H1 (cell line): ENCODE measurements at regions not wholly inside any gene's neighbourhood (a gene's known extent, or its start where the extent isn't known, plus 50 kb on each side); places are given as distances from the start of the nearest gene placed in this dataset.

Source experiments
- CTCF ChIA-PET: fragments of 300-600 bp; sonication (Branson Sonifier 250); formaldehyde crosslinking; loops from one replicate; lab custom pipeline; 2021; ENCODE audit not compliant: partially characterized antibody; lab: Charles Lee
- POLR2A ChIA-PET: fragments of 300-600 bp; sonication (Branson Sonifier 250); formaldehyde crosslinking; loops from one replicate; lab custom pipeline; 2021; ENCODE audit warnings: inconsistent platforms; ENCODE audit not compliant: partially characterized antibody; lab: Charles Lee
- DNase-seq, 2 experiments: peaks; one replicate each; pipeline versions ENCODE4 v3.0.0 to v3.0.0-alpha.2; 2010 to 2022; ENCODE audit warnings: low spot score in 2 of 2, low read depth in 1 of 2, mixed read lengths in 1 of 2
- FAIRE-seq: peaks from 2 replicates; lab custom pipeline; 2011; peaks lifted over from hg19 to GRCh38; lab: Jason Lieb, UNC
- H2AFZ ChIP-seq: 2 replicates; pipeline ENCODE4 v1.8.1; 2012; ENCODE audit warnings: low read length, inconsistent platforms
- H2AK5ac ChIP-seq: 2 replicates; pipeline ENCODE4 v1.6.1; 2013; ENCODE audit warnings: low read depth, low read length
- H2BK120ac ChIP-seq: replicated peaks from 2 replicates; pipeline ENCODE3; 2013; ENCODE audit warnings: low read depth, low read length, inconsistent platforms
- H2BK12ac ChIP-seq: 2 replicates; pipeline ENCODE4 v1.6.1; 2013; ENCODE audit warnings: low read depth, low read length
- H2BK15ac ChIP-seq: 2 replicates; pipeline ENCODE4 v1.6.1; 2013; ENCODE audit warnings: low read length
- H2BK20ac ChIP-seq: 2 replicates; pipeline ENCODE4 v1.6.1; 2013; ENCODE audit warnings: low read length
- H2BK5ac ChIP-seq: 2 replicates; pipeline ENCODE4 v1.6.1; 2013; ENCODE audit warnings: low read depth, low read length
- H3K14ac ChIP-seq: 2 replicates; pipeline ENCODE4 v1.6.1; 2013; ENCODE audit warnings: inconsistent platforms; ENCODE audit not compliant: insufficient read length
- H3K18ac ChIP-seq: 2 replicates; pipeline ENCODE4 v1.6.1; 2013; ENCODE audit warnings: low read length; ENCODE audit errors: extremely low read depth
- H3K23ac ChIP-seq: 2 replicates; pipeline ENCODE4 v1.6.1; 2013; ENCODE audit warnings: inconsistent platforms; ENCODE audit not compliant: insufficient read length
- H3K23me2 ChIP-seq: 2 replicates; pipeline ENCODE4 v1.6.1; 2013; ENCODE audit warnings: low read depth, low read length
- H3K27ac ChIP-seq: 2 replicates; pipeline ENCODE4 v1.6.1; 2011; ENCODE audit warnings: low read depth, low read length, inconsistent platforms
- H3K27me3 ChIP-seq, 4 experiments: replicated peaks in 1 of 4; 1 replicate in 1 of 4; 2 replicates in 3 of 4; pipeline versions ENCODE4 v1.6.1 to v1.8.1; 2011 to 2013; ENCODE audit warnings: low read length in 3 of 4, mild to moderate bottlenecking in 3 of 4, inconsistent platforms in 2 of 4, mixed read lengths in 2 of 4, moderate library complexity in 1 of 4; ENCODE audit not compliant: control insufficient read depth in 3 of 4, insufficient read depth in 3 of 4; ENCODE audit errors: extremely low read depth in 1 of 4
- H3K36me3 ChIP-seq, 4 experiments: 2 replicates each; pipeline versions ENCODE4 v1.6.1 to v1.8.1; 2011 to 2013; ENCODE audit warnings: mild to moderate bottlenecking in 4 of 4, low read length in 3 of 4, moderate library complexity in 2 of 4, control low read depth in 1 of 4, inconsistent platforms in 1 of 4; ENCODE audit not compliant: insufficient read depth in 4 of 4, control insufficient read depth in 2 of 4
- H3K4ac ChIP-seq: replicated peaks from 2 replicates; pipeline ENCODE3; 2013; ENCODE audit warnings: low read length, low read depth, mixed read lengths, inconsistent platforms; ENCODE audit not compliant: insufficient read length
- H3K4me1 ChIP-seq, 4 experiments: replicated peaks in 1 of 4; 1 replicate in 1 of 4; 2 replicates in 3 of 4; pipeline versions ENCODE4 v1.6.1 to v1.8.1; 2011 to 2013; ENCODE audit warnings: low read length in 3 of 4, inconsistent platforms in 2 of 4, mixed read lengths in 1 of 4; ENCODE audit not compliant: insufficient read depth in 4 of 4, control insufficient read depth in 3 of 4
- H3K4me2 ChIP-seq, 2 experiments: 2 replicates each; pipeline versions ENCODE4 v1.6.1 to v1.8.1; 2011 to 2013; ENCODE audit warnings: low read depth in 2 of 2, low read length in 2 of 2, control low read depth in 1 of 2, inconsistent platforms in 1 of 2, mild to moderate bottlenecking in 1 of 2; ENCODE audit not compliant: insufficient read depth in 1 of 2
- H3K4me3 ChIP-seq, 4 experiments: fragments of 200-600, 300-600 bp in 1 of 4; sonication (generic), shearing (Covaris generic), sonication (Bioruptor Twin) in 1 of 4; 2 replicates each; pipeline versions ENCODE4 v1.5.1 to v1.8.1; 2011 to 2016; ENCODE audit warnings: low read length in 4 of 4, low read depth in 3 of 4, control low read depth in 2 of 4, inconsistent platforms in 2 of 4, mild to moderate bottlenecking in 2 of 4, mixed read lengths in 1 of 4, moderate library complexity in 1 of 4; ENCODE audit not compliant: insufficient read depth in 2 of 4; ENCODE audit errors: extremely low read depth in 1 of 4
- H3K56ac ChIP-seq: replicated peaks from 2 replicates; pipeline ENCODE3; 2013; ENCODE audit warnings: low read depth, mild to moderate bottlenecking, mixed read lengths, low read length, inconsistent platforms; ENCODE audit not compliant: insufficient read length
- H3K79me1 ChIP-seq: 2 replicates; pipeline ENCODE4 v1.6.1; 2013; ENCODE audit warnings: low read depth, low read length, control low read depth
- H3K79me2 ChIP-seq, 2 experiments: 2 replicates each; pipeline versions ENCODE4 v1.6.1 to v1.8.1; 2012 to 2013; ENCODE audit warnings: low read length in 2 of 2, mild to moderate bottlenecking in 2 of 2, inconsistent platforms in 1 of 2; ENCODE audit not compliant: insufficient read depth in 2 of 2, control insufficient read depth in 1 of 2
- H3K9ac ChIP-seq, 4 experiments: replicated peaks in 1 of 4; 1 replicate in 1 of 4; 2 replicates in 3 of 4; pipeline versions ENCODE4 v1.6.1 to v1.8.1; 2011 to 2013; ENCODE audit warnings: low read depth in 3 of 4, low read length in 3 of 4, control low read depth in 2 of 4, mild to moderate bottlenecking in 2 of 4, moderate library complexity in 2 of 4, inconsistent platforms in 1 of 4; ENCODE audit errors: extremely low read depth in 1 of 4
- H3K9me3 ChIP-seq, 2 experiments: 2 replicates each; pipeline versions ENCODE4 v1.6.1 to v1.8.1; 2012 to 2013; ENCODE audit warnings: mild to moderate bottlenecking in 2 of 2, moderate library complexity in 2 of 2, control low read depth in 1 of 2, inconsistent platforms in 1 of 2, low read depth in 1 of 2, low read length in 1 of 2, mixed read lengths in 1 of 2; ENCODE audit not compliant: insufficient read depth in 2 of 2
- H4K20me1 ChIP-seq, 2 experiments: replicated peaks in 1 of 2; 2 replicates each; pipeline versions ENCODE3 to v1.8.1; 2011 to 2013; ENCODE audit warnings: inconsistent platforms in 2 of 2, low read length in 2 of 2, mild to moderate bottlenecking in 1 of 2; ENCODE audit not compliant: insufficient read depth in 2 of 2, control insufficient read depth in 1 of 2
- H4K5ac ChIP-seq: 2 replicates; pipeline ENCODE4 v1.6.1; 2013; ENCODE audit warnings: low read length, low read depth, mixed read lengths, inconsistent platforms; ENCODE audit not compliant: insufficient read length
- H4K8ac ChIP-seq: 2 replicates; pipeline ENCODE4 v1.8.0; 2013; ENCODE audit warnings: mild to moderate bottlenecking, moderate library complexity, low read length, inconsistent platforms; ENCODE audit not compliant: insufficient read depth; ENCODE audit errors: extremely low read depth
- H4K91ac ChIP-seq: replicated peaks from 2 replicates; pipeline ENCODE3; 2013; ENCODE audit warnings: low read length, mixed read lengths, inconsistent platforms; ENCODE audit not compliant: insufficient read length
- EP300 ChIP-seq, 2 experiments: IDR thresholded peaks; 1 replicate in 1 of 2; 2 replicates in 1 of 2; pipeline ENCODE4 v1.6.1; 2011 to 2012; ENCODE audit warnings: low read depth in 2 of 2, low read length in 2 of 2, mild to moderate bottlenecking in 2 of 2, borderline replicate concordance in 1 of 2, inconsistent platforms in 1 of 2, moderate library complexity in 1 of 2
- EZH2 ChIP-seq: fragments of 200-600 bp; sonication (generic); IDR thresholded peaks from 2 replicates; pipeline ENCODE4 v1.7.1; 2012; ENCODE audit warnings: low read depth, mild to moderate bottlenecking, moderate library complexity, low read length, inconsistent platforms; ENCODE audit not compliant: severe bottlenecking
- GTF2F1 ChIP-seq: IDR thresholded peaks from 2 replicates; pipeline ENCODE4 v1.6.1; 2012; ENCODE audit warnings: low read depth, low read length, improper control_type of control experiment, borderline replicate concordance
- HDAC2 ChIP-seq, 2 experiments: fragments of 300-600 bp in 1 of 2; sonication (generic) in 1 of 2; IDR thresholded peaks; 2 replicates each; pipeline ENCODE4 v1.6.1; 2011 to 2012; ENCODE audit warnings: low read depth in 2 of 2, low read length in 2 of 2, mild to moderate bottlenecking in 2 of 2, moderate library complexity in 2 of 2, borderline replicate concordance in 1 of 2, inconsistent platforms in 1 of 2
- HDAC6 ChIP-seq: IDR thresholded peaks from one replicate; pipeline ENCODE4 v1.7.1; 2012; ENCODE audit warnings: low read depth, mild to moderate bottlenecking, inconsistent platforms, low read length, moderate library complexity
- JUND ChIP-seq: IDR thresholded peaks from 2 replicates; pipeline ENCODE4 v1.6.1; 2011; ENCODE audit warnings: mild to moderate bottlenecking, improper control_type of control experiment, low read length
- NANOG ChIP-seq: IDR thresholded peaks from 2 replicates; pipeline ENCODE4 v1.6.1; 2011; ENCODE audit warnings: low read length, low read depth, mild to moderate bottlenecking, inconsistent platforms; ENCODE audit not compliant: insufficient read depth, poor library complexity, severe bottlenecking
- PHF8 ChIP-seq: fragments of 200-600 bp; sonication (generic); conservative IDR thresholded peaks from 2 replicates; pipeline ENCODE4 v1.7.1; 2012; ENCODE audit warnings: low read depth, mild to moderate bottlenecking, inconsistent platforms, low read length, moderate library complexity
- POLR2A ChIP-seq, 2 experiments: IDR thresholded peaks; 1 replicate in 1 of 2; 2 replicates in 1 of 2; pipeline ENCODE4 v1.6.1; 2011; ENCODE audit warnings: low read depth in 2 of 2, low read length in 2 of 2, mild to moderate bottlenecking in 2 of 2; ENCODE audit errors: control extremely low read depth in 1 of 2
- RAD21 ChIP-seq, 2 experiments: IDR thresholded peaks in 1 of 2; conservative IDR thresholded peaks in 1 of 2; 2 replicates each; pipeline ENCODE4 v1.6.1; 2011; ENCODE audit warnings: low read depth in 2 of 2, low read length in 2 of 2, improper control_type of control experiment in 1 of 2, inconsistent platforms in 1 of 2, mild to moderate bottlenecking in 1 of 2, moderate library complexity in 1 of 2
- RBBP5 ChIP-seq: IDR thresholded peaks from 2 replicates; pipeline ENCODE4 v1.7.1; 2012; ENCODE audit warnings: low read depth, mild to moderate bottlenecking, inconsistent platforms, low read length, moderate library complexity, borderline replicate concordance
- SRF ChIP-seq: IDR thresholded peaks from 2 replicates; pipeline ENCODE4 v1.6.1; 2011; ENCODE audit warnings: mild to moderate bottlenecking, low read depth, low read length, moderate library complexity
- TEAD4 ChIP-seq: IDR thresholded peaks from 2 replicates; pipeline ENCODE4 v1.6.1; 2012; ENCODE audit warnings: low read depth, low read length, inconsistent platforms, mixed read lengths
- ZNF274 ChIP-seq: IDR thresholded peaks from 2 replicates; pipeline ENCODE4 v1.7.0; 2012; ENCODE audit warnings: low read length, borderline replicate concordance; ENCODE audit errors: extremely low read depth
- WGBS, 2 experiments: shearing (Covaris generic) in 1 of 2; methylation state at CpG; one replicate each; pipeline versions ENCODE4 v1.1.6 to v1.1.7; 2013 to 2015; ENCODE audit warnings: low lambda C conversion rate in 2 of 2, mixed read lengths in 2 of 2, inconsistent platforms in 1 of 2, low coverage in 1 of 2, missing lambda C conversion rate in 1 of 2; ENCODE audit not compliant: insufficient replicate concordance in 2 of 2, insufficient coverage in 1 of 2, insufficient read length in 1 of 2; ENCODE audit errors: extremely low coverage in 1 of 2, missing lambda C conversion rate in 1 of 2; 5-methylcytosine and 5-hydroxymethylcytosine counted together

DNA sequence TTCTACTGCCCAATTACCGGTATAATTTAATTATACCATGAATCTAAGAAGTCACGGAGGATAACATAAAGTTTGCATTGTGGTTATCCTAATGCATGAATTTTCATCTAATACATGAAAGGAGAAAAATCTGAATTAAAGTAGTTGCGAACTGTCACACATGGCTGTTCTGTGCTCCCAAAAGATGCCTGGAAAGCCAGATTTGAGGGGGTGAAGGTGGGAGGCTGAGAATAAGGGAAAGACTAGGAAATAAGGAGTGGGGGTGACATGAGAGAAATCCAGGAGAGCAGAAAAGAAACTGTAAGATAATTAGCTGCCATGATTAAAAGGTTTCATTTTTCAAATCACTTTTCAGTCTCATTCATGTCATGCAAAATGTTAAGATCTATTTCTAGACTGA lies 1582.7 kb downstream of the STIM2 start:
- Histone ChIP-seq H3K4me3 (no peak overlapping the region), H4K91ac (no peak overlapping the region), H3K14ac (no peak overlapping the region), H3K9ac (no peak overlapping the region), H4K5ac (no peak overlapping the region), H2BK20ac (no peak overlapping the region), H3K9me3 (no peaks in the 10 kb centered on the region), H2AFZ (no peak overlapping the region), H4K20me1 (no peaks in the 10 kb centered on the region), H3K36me3 (no peaks in the 10 kb centered on the region), H3K79me1 (no peaks in the 10 kb centered on the region), H3K4me1 (peaks cover 0 to 3% (median 0%) of the 10 kb centered on the region in 4 experiments; a peak in 3 of 7 replicates), H4K8ac (no peak overlapping the region), H3K79me2 (no peaks in the 10 kb centered on the region), H2BK12ac (no peak overlapping the region), H3K27ac (no peak overlapping the region), H3K4me2 (no peak overlapping the region), H2BK120ac (no peak overlapping the region), H3K27me3 (no peaks in the 10 kb centered on the region), H2BK5ac (no peak overlapping the region), H2AK5ac (no peak overlapping the region), H3K23me2 (no peaks in the 10 kb centered on the region), H3K4ac (no peak overlapping the region), H3K56ac (no peak overlapping the region), H3K23ac (no peak overlapping the region), H2BK15ac (no peak overlapping the region), H3K18ac (no peak overlapping the region)
- ChIA-PET POLR2A (no interaction called here), CTCF (interaction anchor here (0.7 to 1.3 kb wide), 2 partner anchors 13 to 18 kb away, joined by 3 to 4 read pairs; no protein-coding TSS in a partner anchor)
- DNase-seq, result no peak
- FAIRE-seq, result no peak
- WGBS, 2 experiments, result 96% methylated on average over 3 of the region's 3 CpGs; no CpG with 5 or more reads in 1 of the 2 experiments
- TF ChIP-seq POLR2A (IDR thresholded peaks at IDR 0.05; ENCODE audit: control extremely low read depth in 1 of 2, low read depth in 2 of 2, low read length in 2 of 2), result no peak
- TF ChIP-seq HDAC2 (IDR thresholded peaks at IDR 0.05; ENCODE audit: borderline replicate concordance in 1 of 2, low read depth in 2 of 2, low read length in 2 of 2), result no peak
- TF ChIP-seq RAD21 (IDR thresholded peaks at IDR 0.05 in 1 of 2, conservative IDR thresholded peaks at IDR 0.05 in 1 of 2; ENCODE audit: low read depth in 2 of 2, low read length in 2 of 2), result no peak
- no peak for TF ChIP-seq SRF
- no peak for TF ChIP-seq PHF8
- TF ChIP-seq TEAD4, result no peak
- no peak for TF ChIP-seq HDAC6
- TF ChIP-seq NANOG, result no peak
- TF ChIP-seq EZH2, result no peak
- TF ChIP-seq GTF2F1, result no peak
- TF ChIP-seq ZNF274, result no peak
- no peak for TF ChIP-seq JUND
- TF ChIP-seq RBBP5, result no peak
- TF ChIP-seq EP300 (IDR thresholded peaks at IDR 0.05; ENCODE audit: borderline replicate concordance in 1 of 2, low read depth in 2 of 2, low read length in 2 of 2), result no peak
